ENCODE measurements at regions not wholly inside any gene's neighbourhood (a gene's known extent, or its start where the extent isn't known, plus 50 kb on each side); places are given as distances from the start of the nearest gene placed in this dataset.

DNA sequence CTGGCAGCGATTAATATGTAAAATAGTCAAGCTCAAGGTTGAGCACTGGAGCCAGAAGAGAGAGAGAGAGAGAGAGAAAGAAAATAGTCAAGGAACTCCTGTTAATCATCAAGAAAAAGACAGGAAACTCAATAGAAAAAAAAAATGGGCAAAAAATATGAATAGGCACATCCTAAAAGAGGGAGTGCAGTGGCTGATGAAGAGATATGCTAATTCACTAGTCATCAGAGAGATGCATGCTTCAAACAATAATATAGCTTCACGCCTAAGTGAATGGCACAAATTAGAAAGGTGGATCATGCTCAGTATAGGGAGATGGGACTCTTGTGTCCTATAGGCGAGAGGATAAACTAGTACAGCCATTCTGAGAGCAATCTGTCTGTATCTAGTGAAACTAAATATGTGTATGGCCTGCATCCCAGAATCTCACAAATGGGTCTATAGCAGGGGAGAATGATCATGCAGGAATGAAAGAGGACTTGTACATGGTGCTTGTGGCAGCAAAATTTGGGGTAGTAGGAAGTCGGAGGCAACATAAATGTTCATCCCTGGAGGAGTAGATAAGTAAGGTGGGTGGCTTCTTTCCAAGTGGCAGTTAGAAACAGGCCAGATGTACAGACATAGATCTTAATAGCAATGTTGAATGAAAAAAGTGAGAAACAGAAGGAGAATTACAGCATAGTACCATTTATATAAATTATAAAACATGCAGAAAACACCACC, 176.8 kb downstream of the VEGFA start:
- DNase-seq, result no peak

DNA sequence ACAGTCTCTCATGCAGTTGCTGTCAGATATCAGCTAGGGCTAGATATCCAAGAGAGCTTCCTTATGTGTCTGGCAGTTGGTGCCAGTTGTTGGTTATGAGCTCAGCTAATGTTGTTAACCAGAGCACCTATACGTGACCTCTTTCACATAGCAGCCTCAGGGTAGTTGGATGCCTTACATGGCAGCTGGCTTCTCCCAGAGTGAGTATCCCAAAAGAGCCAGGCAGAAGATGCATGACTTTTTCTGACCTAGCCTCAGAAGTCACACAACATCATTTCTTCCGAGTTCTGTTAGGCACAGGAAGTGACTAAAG, 175.7 kb downstream of the VEGFA start:
- DNase-seq, result no peak

DNA sequence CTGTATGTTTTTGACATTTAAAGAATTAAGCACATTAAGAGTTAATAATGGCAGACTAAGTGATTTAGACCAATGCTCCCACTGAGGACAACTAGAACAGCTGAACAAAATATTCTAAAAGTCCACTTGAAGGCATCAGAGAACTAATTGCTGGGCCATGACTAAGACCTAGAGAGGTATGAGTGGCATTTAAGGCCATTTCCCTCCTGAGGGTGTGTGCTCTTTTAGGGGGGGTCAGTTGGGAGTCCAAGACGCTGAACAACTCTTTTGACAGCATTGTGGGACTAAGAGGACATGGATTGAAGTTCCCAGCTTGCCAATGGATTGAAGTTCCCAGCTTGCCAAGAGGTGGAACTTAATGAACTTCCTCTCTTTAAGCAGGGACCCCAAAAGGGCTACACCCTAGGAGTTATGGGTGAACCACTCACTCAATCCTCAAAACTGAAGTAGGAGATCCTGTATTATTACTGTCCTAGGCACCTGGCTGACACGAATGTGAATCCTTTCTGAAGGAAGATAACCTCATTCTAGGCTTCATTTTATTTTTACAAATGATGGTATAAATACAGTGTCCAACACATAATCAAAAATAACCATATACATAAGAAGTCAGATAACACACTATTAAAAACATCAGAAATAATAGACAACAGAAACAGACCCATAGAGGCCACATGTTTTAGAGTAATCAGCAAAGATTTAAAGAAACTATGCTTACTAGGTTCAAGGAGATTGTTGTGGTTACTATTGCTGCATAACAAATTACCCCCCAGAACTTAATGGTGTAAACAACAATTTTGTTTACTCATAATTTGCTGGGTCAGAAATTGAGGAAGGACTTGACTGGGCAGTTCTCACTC, 175.1 kb downstream of the VEGFA start:
- DNase-seq, result no peak

DNA sequence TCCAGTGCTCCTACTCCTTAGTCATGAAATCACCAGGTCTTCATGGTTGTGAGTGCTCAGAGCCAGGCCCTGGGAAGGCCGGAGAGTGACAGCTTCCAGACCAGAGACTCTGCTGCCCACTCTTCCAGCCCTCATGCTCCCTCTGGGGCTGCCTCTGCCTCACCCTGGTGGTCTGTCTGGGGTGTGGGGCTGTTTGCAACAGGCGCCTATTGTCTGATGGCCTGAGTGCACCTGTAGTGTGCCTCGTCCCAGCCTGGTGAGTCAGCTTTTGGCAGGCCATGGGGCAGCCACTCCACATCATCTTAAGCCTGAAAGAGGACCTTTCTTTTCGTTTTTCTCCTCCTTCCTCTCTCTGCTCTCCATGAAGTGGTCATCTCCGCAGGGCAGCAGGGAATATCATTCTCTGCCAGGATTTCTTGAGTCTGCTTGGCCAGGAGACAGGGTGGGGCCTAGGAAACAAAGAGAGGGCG, 173.8 kb downstream of the VEGFA start:
- DNase-seq, result no peak

DNA sequence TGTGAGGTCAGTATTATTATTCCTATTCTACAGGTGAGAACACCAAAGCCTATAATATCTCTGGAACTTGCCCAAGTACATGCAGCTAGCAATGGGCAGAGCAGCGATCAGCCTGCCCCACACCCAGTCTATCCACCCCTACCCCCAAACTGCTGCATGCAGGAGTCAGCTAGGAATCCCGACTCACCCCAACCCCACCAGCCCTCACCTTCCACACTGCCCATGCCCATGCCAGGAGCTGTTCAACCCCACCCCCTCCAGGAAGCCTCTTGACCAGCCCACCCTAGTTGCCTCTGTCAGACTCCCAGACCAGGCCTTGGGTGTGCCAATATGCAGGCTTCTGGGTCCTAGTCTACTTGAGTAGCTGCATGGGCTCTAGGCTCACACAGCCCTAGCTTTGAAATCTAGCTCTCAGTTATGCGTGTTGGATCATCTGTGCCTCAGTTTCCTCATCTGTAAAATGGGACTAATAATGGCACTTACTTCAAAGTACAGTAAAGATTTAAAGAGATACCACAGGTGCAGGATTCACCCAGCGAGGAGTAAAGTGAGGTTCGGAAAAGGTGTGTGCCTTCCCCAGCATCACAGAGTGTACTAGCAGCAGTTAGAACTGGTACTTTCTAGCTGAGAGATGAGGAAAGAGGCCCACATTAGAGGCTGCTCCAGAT, 173.2 kb downstream of the VEGFA start:
- DNase-seq, result no peak

DNA sequence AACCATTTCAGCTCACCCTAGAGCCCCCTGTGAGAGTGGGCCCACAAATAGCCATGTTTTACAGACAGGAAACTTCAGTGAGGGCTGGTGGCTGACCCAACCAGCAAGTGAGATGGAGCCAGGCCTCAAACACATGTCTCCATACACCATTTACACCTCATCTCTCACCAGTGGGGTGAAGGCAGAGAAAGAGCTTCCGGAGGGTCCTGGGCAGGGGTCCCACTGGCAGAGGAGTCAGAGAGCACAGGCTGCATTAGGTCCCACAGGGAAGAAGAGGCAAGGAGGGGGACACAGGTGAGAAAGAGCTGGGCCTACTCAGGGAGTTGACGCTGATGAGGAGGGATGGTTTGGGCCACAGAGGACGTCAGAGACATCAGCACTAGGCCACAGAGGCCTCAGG, 172.6 kb downstream of the VEGFA start:
- DNase-seq, result no peak

DNA sequence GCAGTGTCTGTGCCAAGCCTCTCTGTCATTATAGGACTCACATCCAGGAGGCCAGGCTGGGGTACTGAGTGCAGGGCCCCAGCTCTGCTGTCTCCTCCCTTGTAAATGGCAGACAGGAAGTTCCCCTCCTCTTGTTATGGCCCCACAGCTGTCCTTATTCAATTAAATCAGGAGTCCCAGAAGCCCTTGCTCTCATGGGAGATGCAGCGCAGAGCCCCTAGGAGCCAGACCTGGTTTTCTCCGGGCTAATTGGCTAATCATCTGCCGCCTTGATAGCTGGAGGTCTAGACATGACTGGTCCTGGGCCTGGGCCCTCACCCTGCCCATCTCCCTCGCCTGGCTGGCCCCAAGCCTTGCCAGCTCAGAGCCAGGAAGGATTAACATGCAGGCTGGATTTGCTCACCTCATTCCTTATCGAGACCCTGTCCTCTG, 172.0 kb downstream of the VEGFA start:
- no peak for DNase-seq

DNA sequence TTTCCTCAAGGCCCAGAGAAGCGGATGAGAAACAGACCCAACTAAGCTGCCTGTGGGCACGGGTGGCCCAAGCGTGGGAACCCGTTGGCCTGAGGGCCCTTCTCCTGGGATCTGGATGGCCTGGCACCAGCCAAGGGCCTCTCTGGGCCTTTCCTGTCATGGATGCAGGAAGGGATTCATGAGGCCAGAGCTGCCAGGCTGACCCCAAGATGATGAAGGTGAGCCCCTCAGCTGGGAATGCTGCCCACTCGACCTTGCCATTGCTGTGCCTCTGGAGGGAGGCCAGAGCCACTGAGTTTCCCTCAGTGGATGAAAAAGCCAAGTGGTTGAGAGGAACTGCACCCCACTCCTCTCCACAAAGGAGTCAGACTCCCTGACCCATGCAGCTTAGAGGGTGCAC, 171.2 kb downstream of the VEGFA start:
- DNase-seq, result no peak

DNA sequence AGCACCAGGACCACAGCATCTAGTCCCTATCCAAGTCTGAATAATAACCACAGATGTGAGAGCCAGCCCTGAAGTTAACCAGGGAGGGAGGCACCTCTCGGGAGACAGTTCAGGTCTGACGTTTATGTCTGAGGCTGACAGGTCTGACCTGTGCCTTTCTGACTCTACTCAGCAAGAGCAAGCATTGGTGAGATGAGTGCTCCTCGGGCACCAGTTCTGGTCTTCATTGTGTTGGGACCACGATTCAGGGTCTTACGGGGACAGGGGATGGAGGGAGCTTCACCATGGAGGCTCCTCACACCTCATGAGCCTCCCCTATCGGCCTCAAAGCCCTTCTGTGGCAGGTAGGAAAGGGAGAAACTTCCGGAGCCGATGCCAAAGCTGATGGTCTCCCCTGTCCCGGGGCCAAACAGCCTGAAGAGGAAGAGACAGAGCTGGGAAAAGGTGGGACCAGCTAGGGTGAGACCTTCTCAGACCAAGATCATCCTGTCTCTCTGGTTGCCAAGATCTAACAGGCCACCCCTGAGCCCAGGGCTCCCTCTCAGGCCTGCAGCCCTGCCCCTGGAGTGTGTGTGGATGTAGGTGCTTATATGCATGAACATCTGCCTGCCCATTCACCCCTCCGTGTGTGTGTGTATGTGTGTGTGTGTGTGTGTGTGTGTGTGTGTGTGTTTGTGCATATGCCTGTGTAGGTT, 170.5 kb downstream of the VEGFA start:
- DNase-seq, result no peak

DNA sequence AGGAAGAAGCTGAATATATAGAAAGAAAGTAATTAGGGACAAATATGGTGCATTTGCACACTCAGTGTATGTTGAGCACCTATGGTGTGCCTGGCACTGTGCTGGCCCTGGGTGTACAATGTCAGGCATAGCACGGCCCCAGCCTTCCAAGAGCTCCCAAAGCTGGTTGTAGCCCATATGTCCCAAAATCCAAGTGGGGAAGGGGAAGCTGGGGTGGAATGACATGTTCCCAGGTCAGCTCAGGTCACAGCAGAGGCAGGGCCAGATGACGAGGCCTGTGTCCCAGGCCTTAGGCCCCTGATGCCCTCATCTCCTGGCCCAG, 170.0 kb downstream of the VEGFA start:
- no peak for DNase-seq

DNA sequence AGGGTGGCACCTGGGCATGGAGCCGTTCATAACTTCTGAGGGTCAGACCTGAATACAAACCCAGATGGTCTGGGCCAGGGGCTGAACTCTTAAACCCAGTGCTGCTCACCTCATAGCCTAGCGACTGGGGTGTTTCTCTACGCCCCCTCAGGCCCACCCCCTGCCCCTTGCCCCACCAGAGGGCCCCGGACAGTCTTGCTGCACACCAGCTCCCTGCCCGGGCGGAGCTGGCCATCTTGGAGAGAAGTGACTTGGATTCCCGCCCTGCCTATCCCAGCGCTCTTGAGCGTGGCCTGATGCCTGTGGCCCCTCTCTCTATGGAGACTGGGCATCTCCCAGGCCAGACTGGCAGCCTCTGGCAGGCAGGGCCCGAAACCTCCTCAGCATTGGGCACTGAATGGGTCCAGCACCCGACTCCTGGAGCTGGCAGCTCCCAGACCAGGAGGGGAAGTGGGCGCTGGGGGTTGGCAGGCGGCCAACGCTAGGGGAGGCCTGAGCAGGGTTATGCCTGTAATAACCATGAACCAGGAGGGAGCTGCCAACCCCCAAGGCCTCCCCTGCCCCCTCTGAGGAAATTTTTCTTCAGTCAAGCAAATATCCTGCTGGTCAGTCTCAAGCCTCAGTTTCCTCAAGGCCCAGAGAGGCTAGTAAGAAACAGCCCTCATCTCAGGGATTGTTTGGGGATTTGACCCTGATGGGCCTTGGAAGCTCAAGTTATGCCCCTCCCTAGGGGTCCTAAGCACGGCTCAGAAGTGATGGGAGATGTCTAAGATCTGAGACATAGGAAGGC, 169.5 kb downstream of the VEGFA start:
- no peak for DNase-seq

DNA sequence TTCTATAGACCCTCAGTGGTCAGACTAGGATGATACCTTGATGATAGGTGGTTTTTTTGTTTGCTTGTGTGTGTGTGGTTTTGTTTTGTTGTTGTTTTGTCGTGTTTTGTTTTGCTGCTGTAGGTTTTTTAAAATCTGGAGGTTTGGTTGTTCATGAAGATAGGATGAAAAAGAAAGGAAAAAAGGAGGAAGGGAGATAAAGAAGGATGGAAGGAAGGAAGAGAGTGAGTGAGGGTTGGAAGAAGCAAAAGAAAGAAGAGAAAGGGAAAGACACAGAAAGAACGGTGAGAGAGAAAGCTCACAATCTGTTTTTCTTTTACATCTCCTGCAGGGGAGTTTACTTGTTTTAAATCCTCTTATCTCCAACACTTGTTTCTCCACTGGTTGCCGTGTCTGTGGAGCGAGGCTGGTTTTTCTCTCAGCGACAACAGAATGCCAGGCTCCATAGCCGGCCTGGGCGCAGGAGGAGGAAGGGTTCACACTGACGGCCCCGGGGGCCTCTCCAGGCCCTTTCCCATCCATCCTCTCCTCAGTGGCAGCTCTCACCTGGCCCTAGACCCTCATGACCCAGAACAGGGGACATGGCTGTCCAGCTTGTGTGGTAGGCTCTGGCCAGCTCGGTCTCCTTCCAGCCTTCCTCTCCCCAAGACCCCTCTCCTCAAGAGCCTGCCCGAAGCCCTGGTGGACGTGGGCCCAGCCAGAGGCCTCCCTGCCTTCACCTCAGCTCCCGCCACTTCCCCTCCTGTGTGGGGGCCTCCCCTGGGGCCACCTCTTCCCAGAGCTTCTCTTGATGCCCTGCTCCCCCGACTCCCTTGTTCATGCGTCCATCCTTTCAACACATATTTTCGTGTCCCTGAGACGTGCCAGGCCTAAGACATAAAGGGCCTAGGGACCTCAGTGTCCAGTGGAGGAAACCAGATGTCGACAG, 168.4 kb downstream of the VEGFA start:
- no peak for DNase-seq

DNA sequence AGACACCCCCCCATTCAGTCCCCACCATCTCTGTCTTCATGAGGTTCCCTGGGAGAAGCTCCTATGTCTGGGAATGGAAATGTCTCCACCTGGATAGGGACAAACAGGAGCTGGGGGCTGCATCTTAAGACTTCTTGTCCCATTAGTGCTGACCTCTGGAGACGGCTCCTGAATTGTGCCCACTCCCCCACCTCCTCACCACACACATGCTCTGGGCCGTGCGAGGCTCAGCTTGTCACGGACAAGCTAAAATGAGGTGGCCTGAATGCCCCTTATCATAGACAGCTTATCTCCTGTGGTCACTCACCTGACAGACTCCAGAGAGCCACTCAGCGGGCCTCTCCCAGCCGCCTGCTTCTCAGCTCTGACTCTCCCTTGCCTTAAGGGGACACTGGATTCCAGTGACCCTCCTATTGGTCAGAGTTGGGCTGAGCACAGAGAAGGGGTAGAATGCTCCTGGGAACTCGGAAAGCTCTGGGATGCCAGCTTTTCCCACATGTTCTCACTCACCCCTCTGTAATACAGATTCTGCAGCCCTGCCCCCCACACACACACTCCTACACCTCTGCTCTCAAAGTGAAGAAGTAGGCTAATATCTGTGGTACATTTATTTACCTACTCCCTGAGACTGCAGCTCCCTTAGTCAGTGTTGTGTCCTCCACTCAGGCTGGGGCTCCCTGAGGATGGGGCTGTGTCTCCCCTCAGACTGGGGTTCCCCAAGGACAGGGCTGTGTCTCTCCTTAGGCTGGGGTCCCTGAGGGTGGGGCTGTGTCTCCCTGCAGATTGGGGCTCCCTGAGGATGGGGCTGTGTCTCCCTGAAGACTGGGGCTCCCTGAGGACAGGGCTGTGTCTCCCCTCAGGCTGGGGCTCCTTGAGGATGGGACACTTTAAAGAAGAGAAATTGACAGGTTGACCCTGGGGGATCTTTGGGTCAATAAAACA, 167.5 kb downstream of the VEGFA start:
- DNase-seq, result no peak

DNA sequence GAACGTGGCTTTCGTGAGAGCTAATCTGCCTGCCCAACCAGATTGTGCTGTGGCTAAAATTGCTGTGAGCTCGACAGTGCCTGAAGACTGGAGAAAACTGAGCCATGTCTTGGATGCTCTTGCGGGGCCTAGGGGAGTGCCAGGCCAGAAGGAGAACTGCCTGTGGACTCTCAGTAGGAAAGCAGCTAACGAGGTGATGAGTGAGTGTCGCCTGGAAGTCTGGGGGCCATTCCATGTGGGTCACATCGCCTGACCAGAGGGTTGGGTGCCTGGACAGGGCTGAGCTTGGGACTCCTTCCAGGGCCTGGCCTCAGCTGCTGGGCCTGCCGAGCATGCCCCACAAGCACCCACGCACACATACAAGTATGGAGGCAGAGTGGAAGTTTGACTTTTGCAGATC, 166.5 kb downstream of the VEGFA start:
- no peak for DNase-seq

DNA sequence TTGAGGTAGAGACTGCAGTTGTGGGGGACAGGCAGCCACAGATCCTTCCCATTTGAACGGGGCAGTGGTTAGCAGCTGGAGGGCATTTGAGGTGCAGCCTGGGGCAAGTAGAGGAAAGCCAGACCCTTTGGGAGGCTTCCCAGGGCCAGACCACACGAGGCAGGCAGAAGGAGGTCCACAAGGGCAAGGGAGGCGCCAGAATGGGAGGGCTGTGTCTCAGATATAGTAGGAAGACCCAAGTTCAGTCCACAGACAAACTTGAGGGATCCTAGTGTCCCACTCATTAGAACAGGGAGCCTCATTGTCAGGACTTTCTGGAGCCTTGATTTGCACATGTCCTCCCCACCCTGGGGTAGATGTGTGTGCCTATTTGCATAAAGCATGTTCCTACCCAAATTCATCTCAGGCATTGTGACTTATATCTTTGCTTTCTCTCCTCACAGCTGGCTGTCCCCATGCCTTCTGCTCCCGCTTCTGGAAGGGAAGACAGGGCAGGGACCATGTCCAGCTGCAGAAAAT, 166.0 kb downstream of the VEGFA start:
- DNase-seq, result no peak

DNA sequence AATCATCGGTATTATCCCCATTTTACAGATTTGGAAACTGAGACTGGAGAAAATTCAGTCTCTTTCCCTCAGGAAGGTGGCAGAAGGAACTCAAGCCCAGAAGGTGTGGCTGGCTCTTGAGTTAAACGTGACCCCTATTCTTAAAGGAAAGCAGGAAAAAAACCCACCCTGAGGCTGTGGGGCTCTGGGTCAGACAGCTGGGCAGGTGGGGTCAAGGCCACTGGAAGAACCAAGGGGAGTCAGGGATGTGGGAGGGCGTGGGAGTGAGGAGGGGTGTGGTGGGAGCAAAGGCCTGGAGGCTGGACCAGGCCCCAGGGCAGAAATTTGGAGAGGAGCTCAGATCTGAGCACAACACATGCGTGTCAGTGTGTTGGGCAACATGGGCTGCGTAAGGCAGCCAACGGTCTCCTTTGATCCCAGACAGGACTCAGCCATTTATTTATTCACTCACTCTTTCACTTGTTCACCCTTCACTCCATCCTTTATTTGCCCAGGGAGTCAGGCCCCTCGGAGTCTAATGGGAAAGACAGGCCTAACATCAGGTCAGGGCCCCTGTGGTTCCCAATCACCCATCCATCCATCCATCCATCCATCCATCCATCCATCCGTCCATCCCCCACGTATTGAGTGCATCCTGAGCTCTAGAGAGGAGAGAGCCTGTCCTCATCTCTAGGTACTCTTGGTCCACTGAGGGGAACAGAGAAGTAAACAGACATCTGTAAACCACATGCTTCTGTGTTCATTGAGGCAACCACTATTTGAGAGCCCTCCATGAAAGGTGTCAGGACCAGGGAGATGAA, 165.0 kb downstream of the VEGFA start:
- no peak for DNase-seq

DNA sequence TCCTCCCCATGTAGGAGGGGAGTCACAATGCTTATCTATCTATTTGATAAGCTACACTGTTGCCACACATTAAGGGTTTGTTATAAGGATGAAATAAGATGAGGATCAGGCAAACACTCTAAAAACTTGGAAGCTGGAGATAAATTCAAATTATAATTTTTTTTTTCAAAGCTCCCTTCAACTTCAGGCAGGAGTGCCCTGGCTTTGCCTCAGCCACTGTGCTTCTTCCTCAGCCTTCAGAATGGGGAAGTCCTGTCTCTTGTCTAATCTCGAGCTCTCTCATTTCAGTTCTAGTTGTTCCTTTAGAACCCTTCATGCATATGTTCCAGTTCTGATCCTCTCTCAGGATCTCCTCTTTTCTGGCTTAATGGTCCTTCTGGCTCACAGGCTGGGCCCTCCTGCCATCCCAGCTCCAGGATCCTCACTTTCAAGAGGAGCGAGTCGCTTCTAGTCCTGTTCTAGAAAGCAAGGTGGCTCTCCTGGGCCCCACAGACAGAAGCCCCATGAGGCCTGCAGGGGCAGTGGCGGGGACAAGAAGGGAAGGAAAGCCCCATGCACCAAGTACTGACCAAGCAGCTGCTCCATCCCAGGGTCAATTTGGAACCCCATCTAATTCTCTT, 164.3 kb downstream of the VEGFA start:
- no peak for DNase-seq

DNA sequence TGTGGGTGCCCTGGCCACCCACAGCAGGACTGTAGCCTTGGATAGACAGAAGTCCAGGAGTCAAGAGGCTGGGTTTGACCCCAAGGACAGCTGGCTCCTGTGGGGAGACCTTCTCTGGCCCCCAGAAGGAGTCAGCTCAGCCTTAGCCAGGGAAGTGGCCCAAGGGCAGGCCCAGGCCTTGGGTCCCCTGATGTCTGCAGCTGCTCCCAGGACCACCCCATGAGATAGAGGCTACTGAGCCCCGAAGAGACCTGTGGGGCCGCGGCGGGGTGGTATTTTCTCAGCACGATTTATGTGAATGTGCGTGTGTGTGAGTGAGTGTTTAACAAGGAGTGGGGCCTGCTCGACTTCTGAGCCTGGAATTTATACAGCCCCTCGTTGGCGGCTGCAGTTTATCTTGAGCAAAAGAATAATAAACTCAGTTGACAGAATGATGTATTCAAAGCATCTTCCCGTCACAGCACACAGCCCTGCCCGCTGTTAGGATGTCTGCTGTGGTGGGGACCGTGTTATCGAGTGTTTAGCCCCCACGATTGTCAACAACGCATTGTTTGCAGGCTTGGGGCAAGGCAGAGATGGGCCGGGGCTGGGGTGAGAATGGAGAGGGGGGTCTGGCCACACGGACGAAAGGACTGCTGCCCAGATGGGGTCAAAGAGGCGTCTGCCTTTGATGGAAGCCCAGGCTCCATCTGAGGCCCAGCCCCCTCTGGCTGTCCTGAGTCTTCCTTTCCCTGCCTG, 163.3 kb downstream of the VEGFA start:
- no peak for DNase-seq
